Esophagus muscularis mucosa (tissue), 3 donors: ENCODE measurements at regions not wholly inside any gene's neighbourhood (a gene's known extent, or its start where the extent isn't known, plus 50 kb on each side); places are given as distances from the start of the nearest gene placed in this dataset.

Experiments
- POLR2A ChIP-seq: fragments of 450-650 bp; IDR thresholded peaks from one replicate; pipeline ENCODE4 v1.6.1; 2017; ENCODE audit warnings: antibody characterized with exemption, moderate library complexity, mild to moderate bottlenecking, low read depth
- POLR2AphosphoS5 ChIP-seq, 2 donors: sonication (generic); formaldehyde crosslinking; IDR thresholded peaks; one replicate each; pipeline ENCODE4 v1.6.1; 2017; ENCODE audit warnings: antibody characterized with exemption in 2 of 2
- TF ChIP-seq, protein P1 (sequence below), 3 experiments: fragments of 200-600 bp in 2 of 3; fragments of 450-650 bp in 1 of 3; sonication (generic) in 2 of 3; IDR thresholded peaks; one replicate each; pipeline ENCODE4 v1.5.1; 2017 to 2019; ENCODE audit warnings: antibody characterized with exemption in 3 of 3, mild to moderate bottlenecking in 2 of 3, moderate library complexity in 1 of 3

DNA sequence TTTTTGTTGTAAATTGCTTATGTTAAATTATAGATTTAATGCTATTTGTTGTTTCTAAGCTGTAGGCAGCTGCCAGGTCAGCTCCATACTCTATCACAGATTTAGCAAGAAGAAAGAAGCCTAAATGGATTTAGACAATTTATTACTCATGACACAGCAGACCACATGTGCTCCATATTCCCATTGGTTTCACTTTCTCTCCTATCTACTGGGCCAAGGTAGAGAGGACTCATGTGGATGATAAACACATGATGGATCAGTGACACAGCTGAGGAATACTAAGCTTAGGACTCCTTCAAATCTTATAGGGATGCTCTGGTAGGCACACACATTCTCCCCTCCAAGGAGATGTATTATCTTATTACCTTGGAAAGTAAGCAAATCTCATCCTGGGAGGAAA, 553.0 kb upstream of the ADGRB3 start:
- TF ChIP-seq, protein P1, sequence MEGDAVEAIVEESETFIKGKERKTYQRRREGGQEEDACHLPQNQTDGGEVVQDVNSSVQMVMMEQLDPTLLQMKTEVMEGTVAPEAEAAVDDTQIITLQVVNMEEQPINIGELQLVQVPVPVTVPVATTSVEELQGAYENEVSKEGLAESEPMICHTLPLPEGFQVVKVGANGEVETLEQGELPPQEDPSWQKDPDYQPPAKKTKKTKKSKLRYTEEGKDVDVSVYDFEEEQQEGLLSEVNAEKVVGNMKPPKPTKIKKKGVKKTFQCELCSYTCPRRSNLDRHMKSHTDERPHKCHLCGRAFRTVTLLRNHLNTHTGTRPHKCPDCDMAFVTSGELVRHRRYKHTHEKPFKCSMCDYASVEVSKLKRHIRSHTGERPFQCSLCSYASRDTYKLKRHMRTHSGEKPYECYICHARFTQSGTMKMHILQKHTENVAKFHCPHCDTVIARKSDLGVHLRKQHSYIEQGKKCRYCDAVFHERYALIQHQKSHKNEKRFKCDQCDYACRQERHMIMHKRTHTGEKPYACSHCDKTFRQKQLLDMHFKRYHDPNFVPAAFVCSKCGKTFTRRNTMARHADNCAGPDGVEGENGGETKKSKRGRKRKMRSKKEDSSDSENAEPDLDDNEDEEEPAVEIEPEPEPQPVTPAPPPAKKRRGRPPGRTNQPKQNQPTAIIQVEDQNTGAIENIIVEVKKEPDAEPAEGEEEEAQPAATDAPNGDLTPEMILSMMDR (IDR thresholded peaks at IDR 0.05), result no peak
- TF ChIP-seq POLR2AphosphoS5 (IDR thresholded peaks at IDR 0.05) (no peak), POLR2A (no peak)
